ENCODE measurements at regions not wholly inside any gene's neighbourhood (a gene's known extent, or its start where the extent isn't known, plus 50 kb on each side); places are given as distances from the start of the nearest gene placed in this dataset.

DNA sequence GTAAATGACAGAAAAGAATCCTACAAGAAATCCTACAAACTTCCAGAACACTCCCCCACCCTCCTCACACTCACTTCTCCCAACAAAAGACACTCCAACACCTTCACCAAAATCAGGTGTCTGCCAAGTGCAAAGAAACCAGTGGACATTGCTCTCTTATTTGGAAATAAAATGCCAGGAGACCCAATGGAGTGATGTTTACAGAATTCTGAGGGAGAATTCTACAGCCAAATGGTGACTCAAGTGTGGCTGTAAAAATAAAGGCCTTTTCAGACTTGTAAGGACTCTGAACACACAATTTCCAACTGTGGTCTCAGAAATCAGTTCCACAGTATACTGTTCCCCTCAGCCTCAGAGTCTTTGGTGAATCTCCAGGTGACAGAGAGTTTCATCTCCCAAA lies 109.6 kb upstream of the CARMIL1 start:
- Mint-ChIP-seq H3K36me3 (ENCODE audit: low read depth) (no peaks in the 10 kb centered on the region), H3K9me3 (no peaks in the 10 kb centered on the region), H3K27ac (peak overlapping the region; percentile 19), H3K4me1 (ENCODE audit: low read depth) (peaks cover 60% of the 10 kb centered on the region), H3K27me3 (peaks cover 7% of the 10 kb centered on the region), H3K4me3 (no peak overlapping the region)
- DNase-seq = no peak

- Mint-ChIP-seq H3K27ac (peak overlapping the region; percentile 19), H3K36me3 (ENCODE audit: low read depth) (no peaks in the 10 kb centered on the region)
- no peak for DNase-seq
Observed at GRCh38 chr6:25169961-25170360, 109.2 kb upstream of the CARMIL1 start.

DNA sequence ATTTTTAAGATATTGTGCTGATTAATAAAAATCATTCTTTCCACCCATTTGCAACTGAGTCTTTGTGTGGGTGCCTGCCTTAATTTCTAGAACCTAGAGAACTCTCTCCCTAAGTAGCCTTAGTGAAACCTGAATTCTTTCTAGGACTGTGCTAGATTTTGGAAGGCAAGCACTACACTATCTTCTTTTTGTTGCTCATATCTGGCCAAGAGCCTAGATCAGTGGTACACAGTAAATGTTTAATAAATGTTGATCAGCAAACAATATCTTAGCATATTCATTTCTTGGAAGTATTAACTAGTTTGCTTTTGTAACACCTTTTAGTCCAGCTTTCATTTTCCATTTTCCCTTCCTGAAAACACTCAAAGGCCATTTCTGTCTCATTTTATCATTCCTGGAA lies 108.5 kb upstream of the CARMIL1 start:
- Mint-ChIP-seq H3K36me3 (ENCODE audit: low read depth) (no peaks in the 10 kb centered on the region), H3K27ac (no peak overlapping the region), H3K9me3 (no peaks in the 10 kb centered on the region), H3K4me1 (ENCODE audit: low read depth) (peaks cover 59% of the 10 kb centered on the region), H3K27me3 (peaks cover 6% of the 10 kb centered on the region), H3K4me3 (no peak overlapping the region)
- no peak for DNase-seq

More at GRCh38 chr6:25169961-25170360, 109.2 kb upstream of the CARMIL1 start:
- Mint-ChIP-seq H3K9me3 (no peaks in the 10 kb centered on the region), H3K4me3 (no peak overlapping the region), H3K27me3 (peaks cover 6% of the 10 kb centered on the region), H3K4me1 (ENCODE audit: low read depth) (peaks cover 60% of the 10 kb centered on the region)

GRCh38 chr6:25171301-25171700 lies 107.9 kb upstream of the CARMIL1 start:
- no peaks in the 10 kb centered on the region for H3K36me3 Mint-ChIP-seq (ENCODE audit: low read depth)
- H3K4me3 Mint-ChIP-seq = no peak overlapping the region
- H3K4me1 Mint-ChIP-seq (ENCODE audit: low read depth) = peaks cover 53% of the 10 kb centered on the region
- H3K27ac Mint-ChIP-seq = no peak overlapping the region
- DNase-seq = no peak
- H3K9me3 Mint-ChIP-seq = no peaks in the 10 kb centered on the region
- H3K27me3 Mint-ChIP-seq = peaks cover 6% of the 10 kb centered on the region

DNA sequence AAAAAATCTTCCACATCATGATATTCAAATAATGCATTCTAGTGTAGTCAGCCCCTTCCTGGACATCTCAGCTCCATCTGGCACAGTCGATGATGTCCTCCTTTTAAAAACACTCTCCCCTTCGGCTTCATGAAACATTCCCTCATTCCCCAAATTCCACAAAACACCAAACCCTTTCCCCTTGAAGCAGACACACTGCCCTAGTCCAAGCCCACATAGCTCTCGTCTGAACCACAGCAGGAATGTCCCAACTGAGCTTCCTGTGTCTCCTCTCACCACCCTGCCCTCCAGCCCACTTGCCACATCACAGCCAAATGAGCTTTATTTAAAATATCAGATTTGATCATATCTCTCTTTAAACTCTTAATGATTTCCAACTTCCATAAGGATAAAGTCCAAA lies 106.4 kb upstream of the CARMIL1 start:
- Mint-ChIP-seq H3K9me3 (no peaks in the 10 kb centered on the region), H3K4me1 (ENCODE audit: low read depth) (peaks cover 49% of the 10 kb centered on the region), H3K4me3 (no peak overlapping the region), H3K27ac (no peak overlapping the region), H3K27me3 (peaks cover 6% of the 10 kb centered on the region), H3K36me3 (ENCODE audit: low read depth) (no peaks in the 10 kb centered on the region)
- no peak for DNase-seq

DNA sequence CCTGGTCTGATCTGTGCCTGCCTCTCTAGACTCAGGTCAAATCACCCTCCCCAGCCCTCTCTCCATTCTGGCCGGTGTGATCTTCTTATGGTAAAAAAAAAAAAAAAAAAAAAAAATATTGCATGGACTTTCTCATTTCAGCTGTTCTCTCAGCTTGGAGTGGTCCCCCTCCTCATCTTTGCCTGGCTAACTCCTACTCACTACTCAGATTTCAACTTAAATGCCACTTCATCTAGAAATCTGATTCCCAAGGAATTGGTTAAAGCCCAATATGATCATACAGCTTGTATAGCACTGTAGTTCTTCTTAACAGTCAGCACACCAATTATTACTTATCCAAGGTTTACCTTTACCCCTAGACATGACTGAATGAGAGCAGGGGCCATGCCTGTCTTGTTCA lies 105.9 kb upstream of the CARMIL1 start:
- no peak for DNase-seq
- Mint-ChIP-seq H3K36me3 (ENCODE audit: low read depth) (no peaks in the 10 kb centered on the region), H3K9me3 (no peaks in the 10 kb centered on the region), H3K4me1 (ENCODE audit: low read depth) (peaks cover 50% of the 10 kb centered on the region), H3K27ac (no peak overlapping the region), H3K27me3 (peaks cover 8% of the 10 kb centered on the region), H3K4me3 (no peak overlapping the region)

DNA sequence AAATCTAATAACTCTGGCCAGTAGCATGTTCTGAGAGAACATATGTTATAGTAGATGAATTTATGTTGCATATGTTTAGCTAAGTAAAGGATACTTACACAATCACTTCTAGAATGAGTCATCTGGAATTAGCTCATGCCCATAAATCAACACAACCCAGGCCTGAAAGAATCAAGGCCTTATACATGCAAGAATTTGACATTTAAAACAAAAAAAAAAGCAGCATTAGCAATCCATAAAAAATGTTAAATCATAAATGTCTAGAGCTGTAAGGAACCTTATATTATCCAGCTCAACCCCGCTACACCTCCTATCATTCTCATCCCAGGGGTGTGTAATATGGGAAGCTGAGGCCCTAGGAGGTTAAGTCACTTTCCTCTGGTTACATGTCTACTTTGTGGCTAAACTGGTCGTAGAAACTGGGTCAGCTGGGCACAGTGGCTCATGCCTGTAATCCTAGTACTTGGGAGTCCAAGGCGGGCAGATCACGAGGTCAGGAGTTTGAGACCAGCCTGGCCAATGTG lies 105.2 kb upstream of the CARMIL1 start:
- DNase-seq = no peak

DNA sequence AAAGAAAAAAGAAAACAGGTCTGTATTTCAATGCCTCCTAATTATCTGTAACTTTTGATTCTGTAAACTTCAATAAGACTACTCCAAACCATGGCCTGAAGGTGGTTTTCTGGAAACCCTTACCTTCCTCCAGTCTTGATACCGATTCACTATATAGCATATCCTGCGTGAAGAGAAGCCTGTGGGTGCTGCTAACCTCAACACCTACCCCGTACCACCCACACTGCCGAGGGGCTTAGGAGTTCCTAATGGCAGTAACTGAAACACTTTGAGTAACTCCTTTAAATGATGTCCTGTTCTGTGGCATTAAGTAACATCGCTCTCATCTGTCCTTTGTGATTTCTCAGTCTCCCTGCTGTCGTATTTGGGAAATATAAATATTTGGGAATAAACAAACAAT lies 104.5 kb upstream of the CARMIL1 start:
- no peak overlapping the region for H3K27ac Mint-ChIP-seq
- H3K9me3 Mint-ChIP-seq = no peaks in the 10 kb centered on the region
- H3K27me3 Mint-ChIP-seq = peaks cover 7% of the 10 kb centered on the region
- peaks cover 59% of the 10 kb centered on the region for H3K4me1 Mint-ChIP-seq (ENCODE audit: low read depth)
- no peak for DNase-seq
- H3K36me3 Mint-ChIP-seq (ENCODE audit: low read depth) = no peaks in the 10 kb centered on the region
- no peak overlapping the region for H3K4me3 Mint-ChIP-seq

More for the DNA sequence above, 105.2 kb upstream of the CARMIL1 start:
- Mint-ChIP-seq H3K4me1 (ENCODE audit: low read depth) (peaks cover 56% of the 10 kb centered on the region), H3K27me3 (peaks cover 8% of the 10 kb centered on the region), H3K4me3 (no peak overlapping the region), H3K9me3 (no peaks in the 10 kb centered on the region), H3K36me3 (ENCODE audit: low read depth) (no peaks in the 10 kb centered on the region), H3K27ac (no peak overlapping the region)

DNA sequence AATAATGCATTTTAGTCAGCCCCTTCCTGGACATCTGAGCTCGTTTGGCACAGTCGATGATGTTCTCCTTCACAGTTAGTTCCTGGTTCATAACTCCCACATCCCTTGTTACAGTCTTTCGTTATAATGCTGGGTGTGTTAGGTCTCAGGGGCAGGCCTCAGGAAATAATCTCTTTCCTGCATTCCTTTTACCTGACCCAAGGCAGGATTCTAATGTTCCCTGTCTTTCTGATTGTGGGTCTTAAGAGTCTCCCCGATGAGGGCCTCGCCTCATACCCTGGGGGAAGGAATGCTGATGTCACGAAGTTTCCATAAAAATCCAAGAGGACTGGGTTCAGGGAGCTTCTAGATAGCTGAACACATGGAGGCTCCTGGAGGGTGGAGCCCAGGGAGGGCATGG lies 104.0 kb upstream of the CARMIL1 start:
- no peaks in the 10 kb centered on the region for H3K36me3 Mint-ChIP-seq (ENCODE audit: low read depth)
- no peak overlapping the region for H3K4me3 Mint-ChIP-seq
- no peaks in the 10 kb centered on the region for H3K9me3 Mint-ChIP-seq
- H3K27me3 Mint-ChIP-seq = peaks cover 7% of the 10 kb centered on the region
- H3K4me1 Mint-ChIP-seq (ENCODE audit: low read depth) = peaks cover 57% of the 10 kb centered on the region
- H3K27ac Mint-ChIP-seq = no peak overlapping the region
- DNase-seq = no peak

GRCh38 chr6:25175681-25176080 lies 103.5 kb upstream of the CARMIL1 start:
- Mint-ChIP-seq H3K27me3 (peaks cover 7% of the 10 kb centered on the region), H3K9me3 (no peaks in the 10 kb centered on the region), H3K27ac (no peak overlapping the region), H3K4me1 (ENCODE audit: low read depth) (peaks cover 57% of the 10 kb centered on the region), H3K36me3 (ENCODE audit: low read depth) (no peaks in the 10 kb centered on the region), H3K4me3 (no peak overlapping the region)
- no peak for DNase-seq

GRCh38 chr6:25176466-25176865 lies 102.7 kb upstream of the CARMIL1 start:
- Mint-ChIP-seq H3K36me3 (ENCODE audit: low read depth) (no peaks in the 10 kb centered on the region), H3K4me1 (ENCODE audit: low read depth) (peaks cover 49% of the 10 kb centered on the region), H3K4me3 (no peak overlapping the region), H3K27ac (no peak overlapping the region), H3K9me3 (no peaks in the 10 kb centered on the region), H3K27me3 (peaks cover 7% of the 10 kb centered on the region)
- no peak for DNase-seq

GRCh38 chr6:25177500-25178028 lies 101.6 kb upstream of the CARMIL1 start:
- peaks cover 7% of the 10 kb centered on the region for H3K27me3 Mint-ChIP-seq
- no peaks in the 10 kb centered on the region for H3K36me3 Mint-ChIP-seq (ENCODE audit: low read depth)
- H3K4me3 Mint-ChIP-seq = no peak overlapping the region
- DNase-seq = no peak
- peaks cover 55% of the 10 kb centered on the region for H3K4me1 Mint-ChIP-seq (ENCODE audit: low read depth)
- H3K27ac Mint-ChIP-seq = no peak overlapping the region
- no peaks in the 10 kb centered on the region for H3K9me3 Mint-ChIP-seq

- DNase-seq = no peak
- peak overlapping the region; percentile 76 for H3K27ac Mint-ChIP-seq
- no peaks in the 10 kb centered on the region for H3K9me3 Mint-ChIP-seq
- H3K27me3 Mint-ChIP-seq = peaks cover 5% of the 10 kb centered on the region
- H3K36me3 Mint-ChIP-seq (ENCODE audit: low read depth) = no peaks in the 10 kb centered on the region
- peaks cover 49% of the 10 kb centered on the region for H3K4me1 Mint-ChIP-seq (ENCODE audit: low read depth)
- no peak overlapping the region for H3K4me3 Mint-ChIP-seq
Observed at GRCh38 chr6:25178336-25179035, 100.7 kb upstream of the CARMIL1 start.

- peaks cover 42% of the 10 kb centered on the region for H3K4me1 Mint-ChIP-seq (ENCODE audit: low read depth)
- peaks cover 5% of the 10 kb centered on the region for H3K27me3 Mint-ChIP-seq
- H3K36me3 Mint-ChIP-seq (ENCODE audit: low read depth) = no peaks in the 10 kb centered on the region
- no peak overlapping the region for H3K4me3 Mint-ChIP-seq
- peak overlapping the region; percentile 76 for H3K27ac Mint-ChIP-seq
- no peaks in the 10 kb centered on the region for H3K9me3 Mint-ChIP-seq
- no peak for DNase-seq
Observed at GRCh38 chr6:25179051-25179778, 100.0 kb upstream of the CARMIL1 start.
